ENCODE measurements at regions not wholly inside any gene's neighbourhood (a gene's known extent, or its start where the extent isn't known, plus 50 kb on each side); places are given as distances from the start of the nearest gene placed in this dataset.
"Not testable (repeated sequence)": the region's sequence is repeated elsewhere in the genome, so short reads cannot be mapped to it uniquely, and the experiment has no call there.

DNA sequence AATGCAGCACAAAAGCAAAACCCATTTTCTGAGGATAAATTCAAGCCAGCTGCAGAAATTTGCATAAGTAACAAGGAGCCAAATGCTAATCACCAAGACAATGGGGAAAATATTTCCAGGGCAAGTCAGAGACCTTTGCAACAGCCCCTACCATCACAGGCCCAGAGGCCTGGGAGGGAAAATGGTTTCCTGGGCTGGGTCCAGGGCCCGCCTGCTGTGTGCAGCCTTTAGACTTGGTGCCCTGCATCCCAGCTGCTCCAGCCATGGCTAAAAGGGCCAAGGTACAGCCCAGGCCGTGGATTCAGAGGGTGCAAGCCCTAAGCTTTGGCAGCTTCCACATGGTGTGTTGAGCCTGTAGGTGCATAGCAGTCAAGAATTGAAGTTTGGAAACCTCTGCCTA, 309.5 kb upstream of the SGCG start:
- no peak for DNase-seq

DNA sequence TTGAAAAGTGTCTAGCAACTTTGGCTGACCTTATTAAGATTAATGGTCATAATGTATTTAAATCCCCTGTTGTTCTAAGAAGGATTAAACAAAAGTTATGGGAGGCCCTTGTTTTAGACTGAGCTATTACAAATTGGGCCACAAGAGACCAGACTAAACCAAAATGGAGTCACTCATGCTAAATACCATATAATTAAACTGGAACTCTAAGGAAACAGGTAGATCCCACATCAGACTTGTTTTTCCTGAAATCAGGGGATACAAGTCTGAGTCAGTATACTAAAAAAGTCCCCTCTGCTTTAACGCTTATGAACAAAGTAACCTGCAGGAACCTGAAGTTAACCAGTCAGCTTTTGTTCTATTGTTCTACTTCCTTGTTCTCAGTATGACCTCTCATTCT, 305.9 kb upstream of the SGCG start:
- peak; percentile 22 for DNase-seq

DNA sequence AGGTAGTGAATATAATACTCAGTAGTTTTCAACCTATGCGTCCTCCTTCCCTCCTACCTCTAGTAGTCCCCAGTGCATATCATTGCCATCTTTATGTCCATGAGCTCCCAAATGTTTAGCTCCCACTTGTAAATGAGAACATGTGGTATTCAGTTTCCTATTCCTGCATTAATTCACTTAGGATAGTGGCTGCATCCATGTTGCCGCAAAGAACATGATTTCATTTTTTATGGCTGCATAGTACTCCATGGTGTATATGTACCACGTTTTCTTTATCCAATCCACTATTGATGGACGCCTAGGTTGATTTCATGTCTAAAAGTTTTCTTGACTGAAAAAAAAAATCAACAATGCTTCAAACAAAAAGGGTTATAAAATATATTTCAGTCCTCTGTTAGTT, 303.4 kb upstream of the SGCG start:
- DNase-seq = no peak

DNA sequence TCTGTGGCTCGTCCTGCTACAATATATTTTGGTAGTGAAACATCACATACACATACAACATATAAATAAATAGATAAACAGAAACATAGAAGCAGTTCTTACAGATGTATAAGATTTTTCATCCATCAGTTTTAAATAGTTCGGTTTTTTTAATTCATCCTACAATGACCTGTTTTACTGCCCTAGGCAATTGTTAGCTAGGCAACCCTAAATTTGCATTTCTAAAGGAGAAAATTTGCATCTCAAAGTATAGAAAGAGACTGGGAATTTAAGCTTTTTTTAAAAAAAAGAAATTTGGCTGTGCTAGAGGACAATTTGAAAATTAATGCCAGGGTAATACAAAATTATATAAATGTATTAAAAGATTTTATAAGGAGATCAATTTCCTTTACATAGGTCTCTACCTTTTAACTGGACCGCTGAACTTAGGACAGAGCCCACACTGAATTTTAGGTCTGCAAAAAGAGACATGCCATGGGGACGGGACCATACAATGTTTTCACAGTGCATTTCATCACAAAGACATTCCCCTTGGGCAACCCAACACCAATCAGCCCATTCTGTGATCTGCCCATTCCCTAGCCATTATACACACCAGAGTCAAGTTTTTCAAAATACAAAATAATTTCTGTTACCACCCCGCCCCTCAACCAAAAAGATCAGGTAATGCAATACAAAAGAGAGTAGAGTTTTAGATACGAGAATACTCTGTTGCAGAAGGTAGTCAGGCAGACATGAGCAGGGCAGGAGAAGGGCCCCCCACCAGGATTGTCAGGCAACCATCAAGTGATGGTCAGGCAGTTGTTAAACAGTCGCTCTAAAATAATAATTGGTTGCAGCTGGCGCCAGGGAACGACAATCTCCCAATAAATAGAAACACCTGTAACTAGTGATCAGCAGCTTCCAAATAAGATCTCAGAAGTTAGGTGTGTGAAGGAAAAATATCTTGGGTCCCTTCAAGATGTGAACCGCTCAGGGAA, 299.7 kb upstream of the SGCG start:
- DNase-seq = no peak

DNA sequence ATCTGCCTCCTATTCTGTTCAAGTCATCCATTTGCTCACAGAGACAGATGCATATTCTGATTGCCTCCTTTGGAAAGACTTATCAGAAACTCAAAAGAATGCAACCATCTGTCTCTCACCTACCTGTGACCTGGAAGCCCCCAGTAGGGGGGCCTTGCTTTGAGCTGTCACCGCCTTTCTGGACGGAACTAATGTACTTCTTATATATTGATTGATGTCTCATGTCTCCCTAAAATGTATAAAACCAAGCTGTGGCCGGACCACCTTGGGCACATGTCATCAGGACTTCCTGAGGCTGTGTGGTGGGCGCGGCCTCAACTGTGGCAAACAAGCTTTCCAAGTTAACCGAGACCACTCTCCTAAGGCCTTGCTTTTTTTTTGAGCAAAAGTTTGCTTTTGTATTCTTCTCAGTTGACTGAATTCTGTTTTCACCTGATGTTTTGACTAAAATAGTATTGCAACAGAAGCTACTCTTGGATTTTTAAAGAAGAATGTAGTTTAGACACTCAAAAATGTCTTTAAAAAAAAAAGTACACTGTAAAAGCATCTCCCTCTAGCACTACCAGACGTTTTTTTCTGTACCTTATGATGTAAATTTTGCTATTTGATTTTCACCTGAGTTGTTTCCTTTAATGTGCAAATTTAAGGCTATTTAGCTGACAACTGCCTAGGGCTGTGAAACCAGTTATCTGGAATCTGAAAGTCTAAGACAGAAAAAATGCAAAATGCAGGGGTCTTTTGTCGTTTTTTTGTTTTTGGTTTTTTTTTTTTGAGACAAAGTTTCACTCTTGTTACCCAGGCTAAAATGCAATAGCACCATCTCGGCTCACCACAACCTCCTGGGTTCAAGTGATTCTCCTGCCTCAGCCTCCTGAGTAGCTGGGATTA, 298.8 kb upstream of the SGCG start:
- not testable (repeated sequence) for DNase-seq

DNA sequence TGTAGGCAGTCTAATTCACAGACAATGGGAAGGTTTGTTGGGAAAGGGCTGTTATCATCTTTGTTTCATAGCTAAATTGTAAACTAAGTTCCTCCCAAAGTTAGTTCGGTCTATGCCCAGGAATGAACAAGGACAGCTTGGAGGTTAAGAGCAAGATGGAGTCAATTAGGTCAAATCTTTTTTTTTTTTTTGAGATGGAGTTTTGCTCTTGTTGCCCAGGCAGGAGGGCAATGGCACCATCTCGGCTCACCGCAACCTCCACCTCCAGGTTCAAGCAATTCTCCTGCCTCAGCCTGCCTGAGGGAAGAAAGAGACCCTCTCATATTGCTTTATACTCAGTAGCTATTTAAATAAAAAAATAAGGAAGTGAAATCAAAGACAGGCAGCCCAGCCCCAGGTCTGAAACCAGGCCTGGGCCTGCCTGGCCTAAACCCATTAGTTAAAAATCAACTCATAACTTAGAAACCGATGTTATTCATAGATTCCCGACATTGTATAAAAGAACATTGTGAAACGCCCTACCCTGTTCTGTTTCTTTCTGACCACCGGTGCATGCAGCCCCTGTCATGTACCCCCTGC, 297.4 kb upstream of the SGCG start:
- no peak for DNase-seq

DNA sequence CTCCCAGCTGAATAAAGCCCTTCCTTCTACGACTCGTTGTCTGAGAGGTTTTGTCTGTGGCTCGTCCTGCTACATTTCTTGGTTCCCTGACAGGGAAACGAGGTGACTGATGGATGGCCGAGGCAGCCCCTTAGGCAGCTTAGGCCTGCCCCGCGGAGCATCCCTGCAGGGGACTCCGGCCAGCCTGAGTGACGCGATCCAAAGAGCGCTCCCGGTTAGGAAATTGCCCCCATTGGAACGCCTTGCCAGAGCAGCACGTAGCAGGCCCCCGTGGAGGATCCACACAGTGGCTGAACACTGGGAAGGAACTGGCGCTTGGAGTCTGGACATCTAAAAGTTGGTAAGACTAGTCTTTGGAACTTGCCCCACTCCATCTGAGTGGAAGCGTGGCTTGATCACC, 296.8 kb upstream of the SGCG start:
- DNase-seq = no peak

DNA sequence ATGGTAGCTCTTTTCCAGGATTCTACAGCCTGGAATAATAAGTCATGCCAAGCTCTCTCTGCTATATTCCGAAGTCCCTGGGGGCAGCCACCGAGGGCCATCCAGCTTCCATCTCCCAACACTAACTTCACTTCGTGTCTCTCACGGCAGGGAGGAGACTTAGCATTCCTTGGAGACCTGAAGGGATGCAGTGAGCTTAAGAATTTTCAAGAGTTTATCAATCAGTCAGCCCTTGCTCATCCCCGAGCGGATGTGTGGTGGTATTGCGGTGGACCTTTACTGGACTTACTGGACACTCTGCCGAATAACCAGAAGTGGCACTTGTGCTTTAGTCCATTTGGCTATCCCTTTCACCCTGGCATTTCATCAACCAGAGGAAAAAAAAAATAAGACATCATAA, 294.7 kb upstream of the SGCG start:
- not testable (repeated sequence) for DNase-seq

DNA sequence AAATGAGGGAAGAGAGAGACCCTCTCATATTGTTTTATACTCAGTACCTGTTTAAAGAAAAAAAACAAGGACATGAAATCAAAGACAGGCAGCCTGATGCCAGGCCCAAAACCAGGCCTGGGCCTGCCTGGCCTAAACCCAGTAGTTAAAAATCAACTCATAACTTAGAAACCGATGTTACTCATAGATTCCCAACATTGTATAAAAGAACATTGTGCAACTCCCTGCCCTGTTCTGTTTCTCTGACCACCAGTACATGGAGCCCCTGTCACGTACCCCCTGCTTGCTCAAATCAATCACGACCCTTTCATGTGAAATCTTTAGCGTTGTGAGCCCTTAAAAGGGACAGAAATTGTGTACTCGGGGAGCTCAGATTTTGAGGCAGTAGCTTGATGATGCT, 291.4 kb upstream of the SGCG start:
- DNase-seq = not testable (repeated sequence)

DNA sequence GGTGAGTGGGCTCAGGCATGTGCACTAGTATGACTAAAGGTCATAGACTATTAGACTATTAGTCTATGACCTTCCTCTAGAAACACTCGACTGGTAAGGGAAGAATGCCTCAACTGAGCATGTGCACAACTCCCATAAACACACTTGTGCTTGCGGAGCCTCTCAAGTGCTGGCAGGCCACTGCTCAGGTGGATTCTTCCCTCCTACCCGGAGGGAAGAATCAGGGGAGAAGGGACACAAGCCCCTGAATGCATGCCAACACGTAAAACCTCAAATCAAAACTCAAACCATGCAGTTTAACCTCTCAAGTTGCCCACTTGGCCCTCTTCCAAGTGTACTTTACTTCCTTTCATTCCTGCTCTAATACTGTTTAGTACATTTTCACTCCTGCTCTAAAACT, 287.6 kb upstream of the SGCG start:
- DNase-seq = no peak

DNA sequence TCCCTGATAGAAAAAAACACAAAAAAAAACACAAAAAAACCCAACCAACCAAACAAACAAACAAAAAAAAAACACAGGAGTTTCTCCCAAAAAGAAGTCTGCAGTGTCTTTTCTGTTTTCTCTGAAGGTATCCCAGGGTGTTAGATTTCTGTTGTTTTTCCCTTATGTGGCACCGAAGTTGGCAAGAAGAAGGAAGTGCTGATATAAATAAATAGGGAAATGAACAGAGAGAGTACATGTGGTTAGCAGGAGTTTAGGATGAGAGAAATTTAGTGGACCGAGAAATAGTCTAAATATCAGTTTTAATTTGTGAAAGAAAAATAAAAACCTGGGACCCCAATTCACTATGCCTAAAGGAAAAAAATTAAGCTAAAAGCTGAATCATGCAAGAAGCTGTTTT, 287.0 kb upstream of the SGCG start:
- DNase-seq = no peak

DNA sequence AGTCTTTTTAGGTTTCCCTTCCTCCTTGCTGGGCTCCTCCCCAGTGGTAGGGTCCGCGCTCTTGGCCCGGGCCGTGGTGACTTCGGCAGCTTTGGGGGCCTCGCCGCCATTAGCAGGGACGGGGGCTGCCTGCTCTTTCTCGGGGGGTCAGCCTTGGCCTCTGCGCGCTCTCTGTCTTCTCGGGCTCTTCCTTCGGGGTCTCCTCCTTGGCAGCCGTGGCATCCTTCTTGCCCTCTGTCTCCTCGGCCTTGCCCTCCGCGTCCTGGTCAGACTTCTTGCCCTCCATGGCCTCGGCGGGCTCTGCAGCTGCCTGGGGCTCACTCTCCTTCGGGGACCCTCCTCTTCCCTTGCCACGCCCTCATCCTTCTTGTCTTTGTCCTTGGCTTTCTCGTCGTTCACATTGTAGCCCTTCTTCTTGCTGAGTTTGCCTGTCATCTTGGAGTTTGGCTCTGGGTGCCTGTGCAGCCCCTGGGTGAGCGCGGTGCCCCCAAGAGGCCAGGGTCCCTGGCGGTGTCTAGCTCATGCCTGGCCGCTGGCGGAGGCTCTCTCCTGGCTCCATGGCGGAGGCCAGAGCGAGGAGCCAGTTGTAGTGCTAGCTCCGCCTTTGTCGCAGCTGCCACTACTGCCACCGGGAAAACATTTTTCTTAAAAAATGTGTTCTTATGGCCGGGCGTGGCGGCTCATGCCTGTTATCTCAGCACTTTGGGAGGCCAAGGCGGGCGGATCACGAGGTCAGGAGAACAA, 283.0 kb upstream of the SGCG start:
- DNase-seq = no peak

DNA sequence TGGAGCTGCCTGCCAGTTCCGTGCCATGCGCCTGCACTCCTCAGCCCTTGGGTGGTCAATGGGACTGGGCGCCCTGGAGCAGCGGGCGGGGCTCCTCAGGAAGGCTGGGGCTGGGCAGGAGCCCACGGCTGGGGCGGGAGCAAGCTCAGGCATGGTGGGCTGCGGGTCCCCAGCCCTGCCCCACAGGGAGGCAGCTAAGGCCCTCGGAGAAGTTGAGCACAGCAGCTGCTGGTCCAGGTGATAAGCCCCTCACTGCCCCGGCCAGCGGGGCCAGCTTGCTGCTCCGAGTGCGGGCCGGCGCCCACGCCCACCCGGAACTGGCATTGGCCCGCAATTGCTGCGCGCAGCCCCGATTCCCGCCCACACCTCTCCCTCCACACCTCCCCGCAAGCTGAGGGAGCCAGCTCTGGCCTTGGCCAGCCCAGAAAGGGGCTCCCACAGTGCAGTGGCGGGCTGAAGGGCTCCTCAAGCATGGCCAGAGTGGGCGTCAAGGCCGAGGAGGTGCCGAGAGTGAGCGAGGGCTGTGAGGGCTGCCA, 280.3 kb upstream of the SGCG start:
- DNase-seq = not testable (repeated sequence)

DNA sequence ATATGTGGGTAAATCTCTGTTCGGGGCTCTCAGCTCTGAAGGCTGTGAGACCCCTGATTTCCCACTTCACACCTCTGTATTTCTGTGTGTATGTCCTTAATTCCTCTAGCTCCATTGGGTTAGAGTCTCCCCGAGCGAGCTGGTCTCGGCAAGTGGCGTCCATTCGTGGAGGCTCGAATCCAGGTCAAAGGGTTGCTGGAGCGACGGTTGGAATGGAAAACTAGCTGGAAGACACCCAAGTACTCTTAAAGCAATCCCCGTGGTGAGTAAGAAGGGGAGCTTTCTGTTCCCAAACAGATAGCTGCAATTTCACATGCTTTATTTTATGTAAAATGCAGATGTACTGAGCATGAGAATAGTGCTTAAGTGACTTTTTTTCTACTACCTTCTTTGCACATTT, 277.5 kb upstream of the SGCG start:
- DNase-seq = no peak

DNA sequence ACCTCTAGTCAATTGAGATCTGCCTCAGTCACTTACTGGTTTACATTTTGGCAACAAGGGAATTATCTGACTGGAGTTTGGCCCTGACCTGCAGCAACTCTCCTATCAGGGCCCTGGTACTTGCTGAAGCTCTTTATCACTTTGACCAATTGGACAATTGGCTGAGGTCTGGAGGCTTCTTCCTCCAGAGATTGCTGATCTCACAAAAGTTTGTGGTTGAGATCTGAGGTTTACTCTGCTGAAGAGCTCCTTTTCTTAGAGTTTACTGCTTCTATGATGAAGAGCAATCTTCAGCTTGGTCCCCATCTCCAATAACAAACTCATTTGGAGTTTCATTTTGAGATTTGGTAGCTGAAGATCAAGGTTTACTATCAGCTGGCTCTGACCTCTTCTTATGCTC, 276.9 kb upstream of the SGCG start:
- no peak for DNase-seq

DNA sequence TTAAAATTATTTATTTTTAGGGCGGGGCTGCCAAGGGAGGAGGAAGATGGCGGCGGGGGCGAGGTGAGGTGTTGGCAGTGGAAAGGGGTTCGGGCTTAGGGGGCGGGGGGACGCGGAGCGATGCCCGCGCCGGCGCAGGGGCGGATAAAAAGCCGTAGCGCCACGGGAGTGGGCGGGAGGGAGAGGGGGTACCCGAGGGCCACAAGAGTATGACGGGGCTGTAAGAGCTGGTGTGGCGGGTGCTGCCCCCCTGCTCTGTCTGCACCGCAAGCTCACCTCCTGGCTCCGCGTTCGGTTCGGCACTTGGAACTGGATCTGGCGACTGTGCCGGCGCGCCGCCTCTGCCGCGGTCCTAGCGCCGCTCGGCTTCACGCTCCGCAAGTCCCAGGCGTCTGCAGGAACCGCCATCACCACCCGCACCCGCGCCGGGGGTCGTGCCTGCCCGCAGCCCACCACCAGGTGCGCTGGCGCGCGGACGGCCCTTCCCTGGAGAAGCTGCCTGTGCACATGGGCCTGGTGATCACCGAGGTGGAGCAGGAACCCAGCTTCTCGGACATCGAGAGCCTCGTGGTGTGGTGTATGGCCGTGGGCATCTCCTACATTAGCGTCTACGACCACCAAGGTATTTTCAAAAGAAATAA, 265.2 kb upstream of the SGCG start:
- DNase-seq = peak; percentile 63

DNA sequence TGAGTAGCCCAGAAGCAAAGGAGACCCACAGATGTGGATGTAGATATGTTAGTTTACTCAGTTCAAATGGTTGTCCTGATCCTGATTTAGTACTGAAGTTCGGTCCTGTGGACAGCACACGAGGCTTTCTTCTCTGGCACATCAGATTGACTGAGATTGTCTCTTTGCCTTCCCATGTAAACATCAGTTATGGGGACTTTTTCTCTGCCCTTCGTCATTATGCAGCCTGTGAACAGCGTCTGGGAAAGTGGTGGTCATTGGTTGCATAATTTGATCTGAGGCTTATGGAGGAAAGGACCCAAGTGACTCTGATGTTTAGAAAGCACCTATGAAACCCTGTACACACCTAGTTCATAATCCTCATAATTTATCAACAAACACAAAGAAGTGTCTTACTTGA, 264.5 kb upstream of the SGCG start:
- not testable (repeated sequence) for DNase-seq

DNA sequence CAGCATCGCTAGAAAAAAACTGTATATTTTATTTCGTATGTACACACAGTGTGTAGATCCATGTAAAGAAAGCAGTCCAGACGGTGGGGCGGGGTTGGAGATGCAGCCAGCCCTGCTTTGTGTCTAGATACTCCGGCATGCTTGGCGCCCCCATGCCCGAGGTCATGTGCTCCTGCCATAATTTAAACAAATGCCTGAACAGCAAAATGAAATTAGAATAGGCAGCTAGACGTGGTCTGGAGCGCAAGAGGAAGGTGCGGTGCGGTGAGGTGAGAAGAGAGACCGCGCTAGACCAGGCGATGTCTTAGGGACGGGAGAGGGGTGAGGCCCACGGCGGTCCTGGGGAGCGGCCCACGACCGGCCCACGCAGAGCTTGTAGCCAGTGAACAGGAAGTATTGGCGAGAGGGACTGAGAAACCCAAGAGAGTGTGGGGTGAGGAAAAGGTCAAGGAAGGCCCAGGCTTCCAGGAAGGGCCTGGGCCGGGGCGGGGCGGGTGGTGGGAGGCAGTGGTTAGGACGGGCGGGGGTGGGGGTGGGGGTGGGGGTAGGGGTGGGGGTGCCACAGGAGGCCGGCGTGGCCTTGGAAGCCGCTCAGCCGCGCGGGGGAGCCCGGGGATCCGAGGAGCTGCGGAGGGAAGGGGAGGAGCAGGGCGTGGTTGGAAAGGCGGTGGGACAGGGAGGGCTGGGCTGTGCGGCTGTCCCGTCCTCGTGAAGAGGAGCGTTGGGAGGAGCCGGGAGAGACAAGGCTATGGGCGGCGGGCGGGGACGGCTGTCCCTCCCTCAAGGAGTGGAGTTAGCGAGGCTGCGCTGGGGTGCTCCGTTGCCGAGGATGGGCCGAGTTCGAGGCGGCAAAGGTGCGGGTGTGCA, 254.7 kb upstream of the SGCG start:
- no peak for DNase-seq

DNA sequence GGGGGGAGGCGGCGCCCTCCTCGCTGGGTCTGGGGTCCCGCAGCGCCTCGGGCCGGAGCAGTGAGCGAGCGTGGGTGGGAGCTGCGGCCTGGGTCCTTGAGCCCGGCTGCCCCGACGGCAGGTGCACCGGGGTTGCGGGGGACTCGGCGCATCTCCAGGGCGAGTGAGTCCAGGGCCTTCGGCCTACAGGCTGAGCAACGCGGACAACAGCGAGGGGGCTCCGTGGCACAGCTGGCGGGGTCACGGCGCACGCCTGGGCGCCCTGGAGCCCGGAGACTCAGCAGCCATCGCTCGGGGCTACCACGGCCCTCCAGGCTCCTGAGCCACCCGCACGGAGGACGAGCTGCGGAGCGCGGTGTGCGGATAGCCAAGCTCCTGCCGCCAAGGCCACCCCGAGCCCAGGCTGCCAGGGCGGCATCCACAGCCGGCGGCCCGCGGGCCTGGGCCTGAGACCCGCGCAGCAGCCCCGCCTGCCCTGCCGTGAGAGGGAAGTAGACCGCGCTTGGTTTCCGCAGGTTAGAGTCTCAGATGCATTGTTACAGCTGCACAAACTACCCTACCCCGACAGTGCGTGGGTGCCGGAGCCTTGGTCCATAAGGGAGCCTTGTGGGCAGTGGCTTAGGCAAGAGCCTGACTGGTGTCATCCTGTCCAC, 253.9 kb upstream of the SGCG start:
- no peak for DNase-seq

DNA sequence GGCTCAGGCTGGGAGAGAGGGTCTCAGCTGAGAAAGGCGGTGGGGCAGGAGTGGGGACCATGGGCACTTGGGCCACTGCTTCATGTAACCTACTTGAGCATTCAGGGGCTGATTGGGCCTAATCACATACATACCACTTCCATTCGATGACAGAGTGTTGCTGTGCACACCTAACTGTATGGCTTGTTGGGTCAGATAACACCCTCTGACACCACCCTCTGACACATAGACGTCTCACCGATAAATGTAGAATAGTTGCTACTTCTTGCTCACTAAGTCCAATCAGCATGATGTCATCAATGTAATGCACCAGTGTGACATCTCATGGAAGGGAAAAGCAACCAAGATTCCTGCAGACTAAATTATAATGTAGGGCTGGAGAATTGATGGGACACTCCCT, 252.9 kb upstream of the SGCG start:
- not testable (repeated sequence) for DNase-seq
